GM19463 (cell line): ENCODE measurements at regions not wholly inside any gene's neighbourhood (a gene's known extent, or its start where the extent isn't known, plus 50 kb on each side); places are given as distances from the start of the nearest gene placed in this dataset.
A peak's percentile ranks its signal among the peaks of the same experiment; 100 is the strongest.
"Not testable (repeated sequence)": the region's sequence is repeated elsewhere in the genome, so short reads cannot be mapped to it uniquely, and the experiment has no call there.

Experiments
- ATAC-seq: cut with Tn5 transposase; IDR thresholded peaks from one replicate; pipeline ENCODE4 v1.9.1; 2021; ENCODE audit warnings: mild to moderate bottlenecking, moderate library complexity; ENCODE audit not compliant: unreplicated experiment

DNA sequence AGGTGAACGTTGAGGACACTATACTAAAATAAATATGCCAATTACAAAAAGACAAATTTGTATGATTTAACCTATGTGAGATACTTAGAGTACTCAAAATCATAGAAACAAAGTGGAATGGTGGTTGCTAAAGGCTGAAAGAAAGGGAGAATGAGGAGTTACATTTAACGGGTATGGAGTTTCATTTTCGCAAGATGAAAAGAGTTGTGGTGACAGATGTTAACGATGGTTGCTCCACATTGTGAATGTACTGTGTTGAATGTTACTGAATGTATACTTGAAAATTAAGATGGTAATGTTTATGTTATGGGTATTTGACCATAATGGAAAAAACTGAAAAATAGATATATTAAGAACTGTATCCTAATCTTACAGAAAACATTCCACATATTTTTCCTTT is 51.3 kb upstream of the MOCS2 start:
- ATAC-seq, result no peak

DNA sequence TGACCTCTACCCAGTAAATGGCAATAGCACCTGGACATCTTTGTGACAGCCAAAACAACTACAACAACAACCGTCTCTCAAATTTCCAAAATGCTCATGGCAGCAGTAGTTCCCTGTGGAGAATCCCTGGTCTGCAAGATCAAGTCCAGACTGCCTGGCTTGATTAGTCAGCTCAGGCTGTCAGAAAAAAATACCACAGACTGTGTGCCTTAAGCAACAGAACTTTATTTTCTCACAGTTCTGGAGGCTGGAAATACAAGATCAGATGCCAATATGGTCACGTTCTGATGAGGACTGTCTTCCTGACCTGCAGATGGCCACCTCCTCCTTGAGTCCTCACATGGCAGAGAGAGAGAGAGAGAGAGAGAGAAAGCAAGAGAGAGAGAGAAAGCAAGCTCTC is 52.3 kb upstream of the MOCS2 start:
- ATAC-seq, result no peak

DNA sequence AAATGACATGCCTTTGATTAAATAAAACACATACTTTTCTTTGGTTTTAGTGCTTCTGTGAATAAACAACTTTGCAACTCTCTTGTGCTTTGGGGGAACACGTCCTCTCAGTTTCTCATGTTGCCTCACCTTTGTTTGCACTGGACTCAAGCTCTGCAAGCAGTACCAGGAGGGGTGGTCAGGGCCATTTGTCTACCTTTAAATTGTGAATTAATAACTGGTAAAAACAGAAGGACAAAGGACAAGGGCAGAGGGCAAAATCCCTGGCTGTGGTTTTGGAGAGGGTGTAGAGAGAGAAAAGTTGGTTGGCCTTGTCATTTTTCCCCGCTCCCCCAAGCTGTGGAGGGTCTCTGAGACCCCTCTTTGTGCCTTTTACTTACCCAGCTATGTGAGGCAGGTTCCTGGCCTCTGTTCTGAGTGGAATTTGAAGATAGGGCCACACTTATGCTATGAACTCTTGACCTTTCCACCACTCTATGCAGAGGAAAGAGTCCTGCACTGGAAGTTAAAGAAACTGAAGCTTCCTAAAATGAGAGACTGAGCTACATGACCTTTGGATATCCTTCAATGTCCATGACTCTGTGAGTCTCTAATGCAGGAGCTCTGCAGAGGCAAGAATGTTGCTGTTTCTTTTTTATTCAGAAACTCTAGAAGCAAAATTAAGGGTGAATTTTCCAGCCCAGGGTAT is 55.1 kb upstream of the MOCS2 start:
- ATAC-seq, result no peak

DNA sequence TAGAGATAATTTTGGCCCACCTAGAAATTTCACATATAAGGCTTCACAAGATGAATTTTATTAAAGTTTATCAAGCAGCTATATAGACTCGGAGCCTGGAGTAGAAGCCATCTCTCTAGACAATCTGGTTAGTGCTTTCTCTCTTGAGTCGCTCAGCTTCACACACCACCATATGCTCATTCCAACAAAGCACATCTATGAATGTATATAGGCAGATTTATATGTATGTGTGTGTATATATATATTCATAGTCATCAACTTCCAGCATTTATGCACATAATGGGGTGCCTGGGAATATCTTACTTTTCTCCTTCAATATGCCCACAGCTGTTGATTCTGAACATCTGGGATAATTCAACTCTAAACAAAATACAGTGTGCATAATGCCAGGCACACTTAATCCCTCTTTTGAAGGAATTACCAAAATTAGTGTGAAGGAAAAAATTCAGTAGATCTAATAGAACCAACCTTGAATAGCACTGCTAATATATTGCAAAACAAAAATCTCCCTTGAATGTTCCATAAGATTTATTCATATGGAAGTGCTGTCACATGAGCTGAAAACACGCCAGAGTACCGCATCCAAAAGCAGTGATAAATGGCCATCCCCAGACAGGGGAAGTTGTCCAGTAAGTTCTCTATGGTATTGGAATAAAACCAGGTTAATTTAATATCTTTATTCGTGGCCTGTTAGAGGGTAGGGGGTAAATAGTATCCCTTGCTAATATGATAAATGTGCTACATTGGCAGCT is 56.0 kb upstream of the MOCS2 start:
- no peak for ATAC-seq

DNA sequence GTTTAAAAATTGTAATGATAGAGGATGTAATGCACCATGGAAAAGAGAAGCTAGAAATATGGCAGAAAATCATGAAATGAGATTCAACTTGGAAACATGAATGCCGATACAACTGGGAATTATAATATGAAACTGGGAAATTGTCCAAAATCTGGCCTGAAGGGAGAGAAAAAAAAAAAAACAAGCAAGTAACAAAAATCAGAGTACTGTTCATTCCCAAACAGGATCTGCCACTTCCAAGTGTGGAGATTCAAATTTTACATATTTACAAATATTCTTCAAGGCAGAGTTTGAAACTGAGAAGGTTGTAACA is 56.6 kb upstream of the MOCS2 start:
- no peak for ATAC-seq

DNA sequence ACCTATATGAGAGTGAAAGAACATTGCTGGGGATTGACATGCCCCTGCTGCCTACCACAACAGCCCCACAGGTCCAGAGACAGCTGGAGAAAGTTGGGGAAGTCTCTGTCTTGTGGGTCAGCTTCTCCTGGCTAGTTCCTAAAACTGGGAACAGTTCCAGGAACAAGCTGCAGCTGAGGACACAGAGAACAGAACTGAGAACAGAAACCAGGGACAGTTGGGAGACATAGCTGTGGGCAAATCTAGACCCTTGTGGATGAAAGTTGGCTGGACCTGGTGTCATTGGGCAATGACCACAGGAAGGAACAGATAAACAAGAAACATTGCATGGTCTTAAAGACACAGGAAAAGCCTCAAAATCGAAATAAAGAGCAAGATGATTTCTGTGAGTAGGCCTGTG is 58.3 kb upstream of the MOCS2 start:
- ATAC-seq, result no peak

DNA sequence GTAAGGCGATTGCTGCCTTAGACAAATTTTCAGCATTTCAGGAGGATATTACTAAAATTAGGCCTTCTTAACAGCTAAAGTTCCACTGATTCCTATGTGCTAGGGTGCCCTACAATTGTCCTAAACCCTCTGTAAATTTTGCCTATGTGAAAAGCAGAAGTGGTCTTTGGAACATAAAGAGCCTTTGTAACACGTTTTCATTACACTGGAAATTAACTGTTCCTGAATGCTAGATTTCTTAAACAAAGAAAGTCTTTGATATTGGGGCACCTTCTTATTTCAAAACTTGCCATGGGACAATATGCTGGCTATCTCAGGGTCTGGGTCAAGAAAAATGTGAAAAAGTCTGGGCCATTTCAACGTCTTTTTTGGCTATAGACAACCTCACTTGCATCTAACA is 60.4 kb upstream of the MOCS2 start:
- no peak for ATAC-seq

DNA sequence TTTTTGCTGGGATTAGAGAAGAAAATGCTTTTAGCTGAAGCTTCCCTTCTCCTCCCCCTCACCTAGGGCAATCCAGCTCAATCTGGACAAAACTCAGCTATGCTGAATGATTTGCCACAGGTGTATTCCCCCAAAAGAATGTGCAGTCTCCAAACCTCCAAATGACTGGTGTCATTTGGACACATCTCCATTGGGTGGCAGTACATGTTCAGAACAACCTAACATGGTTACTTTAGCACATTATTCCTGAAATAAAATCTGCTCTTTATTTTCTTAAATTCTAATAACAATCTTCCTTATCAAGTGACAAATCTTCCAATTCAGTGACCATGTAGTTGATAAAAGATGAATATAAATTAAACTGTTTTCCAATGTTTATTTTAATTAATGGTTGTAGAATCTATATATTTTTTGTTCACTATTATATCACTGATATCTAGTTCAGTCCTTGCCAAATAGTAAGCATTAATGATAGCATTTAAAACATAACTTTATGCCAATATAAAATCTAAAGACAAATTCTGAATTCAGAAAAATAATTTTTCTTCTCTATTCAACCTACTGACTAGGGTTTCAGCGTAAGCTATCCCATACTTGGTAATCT is 61.3 kb upstream of the MOCS2 start:
- ATAC-seq, result peak; percentile 56

DNA sequence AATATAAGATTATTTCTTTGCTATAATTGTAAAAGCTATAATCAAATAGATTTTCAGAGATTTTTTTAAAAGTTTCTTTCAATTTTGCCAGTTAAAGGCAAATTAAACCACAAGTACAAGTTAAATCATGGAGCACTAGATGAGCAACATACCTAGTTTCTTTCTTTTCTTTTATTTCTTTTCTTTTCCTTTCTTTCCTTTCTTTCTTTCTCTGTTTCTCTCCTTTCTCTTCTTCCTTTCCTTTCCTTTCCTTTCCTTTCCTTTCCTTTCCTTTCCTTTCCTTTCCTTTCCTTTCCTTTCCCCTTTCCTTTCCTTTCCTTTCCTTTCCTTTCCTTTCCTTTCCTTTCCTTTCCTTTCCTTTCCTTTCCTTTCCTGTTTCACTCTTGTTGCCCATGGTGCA is 62.5 kb upstream of the MOCS2 start:
- not testable (repeated sequence) for ATAC-seq

DNA sequence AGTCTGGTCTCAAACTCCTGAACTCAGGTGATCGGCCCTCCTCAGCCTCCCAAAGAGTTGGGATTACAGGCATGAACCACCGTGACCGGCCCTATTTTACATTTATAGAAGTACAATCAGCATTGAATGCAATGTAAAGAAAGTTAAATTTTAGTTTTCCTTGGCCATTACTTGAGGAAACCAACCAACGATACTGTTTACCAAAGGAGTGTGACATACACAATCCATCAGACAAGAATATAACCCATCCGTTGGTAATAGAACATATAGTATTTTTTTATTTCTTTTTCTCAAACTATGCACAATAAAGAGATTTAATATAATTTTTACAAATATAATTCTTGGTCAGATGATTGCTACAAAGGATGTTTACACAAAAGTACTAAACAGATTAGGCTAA is 63.1 kb upstream of the MOCS2 start:
- ATAC-seq, result no peak

DNA sequence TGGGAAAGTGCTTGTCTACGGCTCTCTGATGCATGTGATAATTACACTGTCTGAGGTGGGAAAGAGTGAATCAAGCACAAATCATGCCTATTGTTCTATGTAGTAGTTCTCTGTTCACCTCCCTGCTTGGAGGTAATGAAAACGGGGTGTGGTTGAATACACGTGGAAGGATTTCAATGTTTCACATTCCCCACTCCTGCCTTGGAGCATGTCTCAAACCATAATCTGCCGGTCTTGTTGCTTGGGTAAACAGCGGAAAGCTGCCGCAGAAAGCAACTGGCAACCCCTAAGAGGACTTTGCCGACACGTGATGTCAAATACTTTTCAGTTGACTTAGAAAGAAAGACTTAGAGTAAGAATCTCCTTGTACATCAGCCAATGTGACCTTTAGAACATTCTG is 63.5 kb upstream of the MOCS2 start:
- no peak for ATAC-seq

DNA sequence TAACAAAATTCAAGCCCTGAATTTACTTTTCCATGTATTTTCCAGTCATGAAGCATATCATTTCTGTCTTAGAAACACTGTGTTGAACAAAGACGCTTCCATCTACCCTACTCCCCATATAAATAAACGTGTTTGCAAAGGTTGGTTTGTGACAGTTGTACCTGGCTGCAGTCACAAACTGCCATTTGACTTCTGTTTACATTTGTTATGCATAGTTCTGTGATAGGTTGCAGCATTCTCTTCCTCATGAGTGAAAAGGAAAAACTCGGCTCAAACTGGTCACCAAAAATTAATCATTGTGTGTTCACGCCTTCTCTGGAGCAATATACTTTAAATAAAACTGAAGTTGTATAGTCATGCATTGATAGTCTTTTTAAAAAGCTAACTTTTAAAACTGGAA is 69.3 kb upstream of the MOCS2 start:
- no peak for ATAC-seq

DNA sequence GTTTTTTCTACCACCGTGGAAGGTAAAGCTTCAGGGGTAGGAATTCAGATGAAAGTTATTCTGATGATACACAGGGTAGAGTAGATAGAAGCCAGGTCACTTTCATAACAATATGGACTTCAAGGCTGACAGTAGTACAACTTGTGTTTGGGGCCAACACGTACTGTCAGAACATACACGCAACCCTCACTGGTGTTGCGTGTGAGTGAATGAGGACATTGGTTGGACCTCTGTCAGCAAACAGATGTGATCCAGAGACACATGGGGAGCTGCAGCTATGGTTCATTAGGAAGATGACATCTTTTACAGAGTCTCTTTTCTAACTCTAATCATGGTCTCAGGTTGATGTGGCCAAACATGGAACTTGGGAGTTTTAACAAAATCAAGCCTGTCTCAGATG is 70.1 kb upstream of the MOCS2 start:
- no peak for ATAC-seq

DNA sequence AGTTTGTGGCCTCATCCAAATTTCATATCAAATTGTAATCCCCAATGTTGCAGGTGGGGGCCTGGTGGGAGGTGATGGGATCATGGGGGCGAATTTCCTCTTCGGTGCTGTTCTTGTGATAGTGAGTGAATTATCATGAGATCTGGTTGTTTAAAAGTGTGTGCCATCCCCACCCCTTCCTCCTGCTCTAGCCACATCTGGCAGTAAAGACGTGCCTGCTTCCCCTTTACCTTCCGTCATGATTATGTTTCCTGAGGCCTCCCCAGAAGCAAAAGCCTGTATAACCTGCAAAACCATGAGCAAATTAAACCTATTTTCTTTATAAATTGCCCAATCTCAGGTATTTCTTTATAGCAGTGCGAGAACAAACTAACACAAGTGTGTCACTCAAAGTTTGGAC is 71.0 kb upstream of the MOCS2 start:
- ATAC-seq, result no peak

DNA sequence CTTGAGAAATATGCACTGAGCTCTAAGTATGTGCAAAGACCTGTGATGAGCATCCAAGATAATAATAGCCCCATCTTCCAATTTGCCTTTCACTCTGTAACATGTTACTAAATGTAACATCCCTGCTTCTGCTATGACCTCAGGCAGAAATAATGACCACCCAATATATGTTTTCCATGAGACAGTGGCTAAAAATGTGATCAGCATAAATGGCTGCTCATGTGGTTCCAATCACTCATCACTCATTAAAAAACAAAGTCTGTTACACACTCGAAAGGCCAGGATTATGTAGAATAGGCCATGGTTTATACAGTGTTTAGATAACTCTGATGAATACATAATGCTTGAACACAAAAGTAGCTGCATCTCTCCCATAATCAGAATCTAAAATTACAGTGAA is 71.4 kb upstream of the MOCS2 start:
- ATAC-seq, result no peak

DNA sequence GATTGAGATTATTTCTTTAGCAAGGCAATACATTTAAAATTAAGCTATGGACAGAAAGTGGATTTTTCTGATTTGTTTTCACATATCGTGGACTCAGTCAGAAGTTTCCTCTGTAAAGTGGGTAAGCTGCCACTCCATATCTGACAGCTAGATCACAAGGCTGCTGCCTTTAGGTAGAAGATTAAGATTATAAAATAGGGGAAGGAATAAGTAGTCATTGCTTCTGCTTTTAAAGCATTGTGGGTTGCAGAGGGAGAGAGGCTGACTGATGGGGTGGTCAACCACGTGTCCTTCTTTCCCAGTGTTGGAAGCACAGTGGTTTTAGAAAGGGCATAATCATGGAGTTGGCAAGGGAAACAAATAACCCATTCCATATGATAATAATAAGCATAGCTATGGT is 74.3 kb upstream of the MOCS2 start:
- ATAC-seq, result no peak

DNA sequence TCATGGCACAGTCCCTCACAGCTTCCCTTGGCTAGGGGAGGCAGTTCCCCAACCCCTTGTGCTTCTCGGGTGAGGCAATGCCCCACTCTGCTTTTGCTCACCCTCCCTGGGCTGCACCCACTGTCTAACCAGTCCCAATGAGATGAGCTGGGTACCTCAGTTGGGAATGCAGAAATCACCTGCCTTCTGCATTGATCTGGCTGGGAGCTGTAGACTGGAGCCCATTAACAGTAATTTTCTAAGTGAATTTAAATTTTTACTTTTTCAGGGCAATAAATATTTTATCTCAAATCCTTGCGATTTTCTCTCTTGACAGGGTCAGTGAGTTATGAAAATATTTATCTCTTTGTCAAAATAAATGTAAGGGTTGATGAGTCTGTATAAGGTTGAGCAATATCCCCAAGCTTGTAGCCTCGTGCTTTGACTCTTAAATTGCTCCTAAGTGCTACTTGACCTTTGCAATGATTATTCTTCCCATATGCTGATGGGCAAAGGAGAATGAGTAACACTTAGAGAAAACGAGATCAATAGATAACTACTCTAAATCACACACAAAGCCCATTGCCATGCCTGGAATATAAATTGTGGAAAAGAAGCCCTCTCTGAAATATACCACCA is 82.1 kb upstream of the MOCS2 start:
- no peak for ATAC-seq

DNA sequence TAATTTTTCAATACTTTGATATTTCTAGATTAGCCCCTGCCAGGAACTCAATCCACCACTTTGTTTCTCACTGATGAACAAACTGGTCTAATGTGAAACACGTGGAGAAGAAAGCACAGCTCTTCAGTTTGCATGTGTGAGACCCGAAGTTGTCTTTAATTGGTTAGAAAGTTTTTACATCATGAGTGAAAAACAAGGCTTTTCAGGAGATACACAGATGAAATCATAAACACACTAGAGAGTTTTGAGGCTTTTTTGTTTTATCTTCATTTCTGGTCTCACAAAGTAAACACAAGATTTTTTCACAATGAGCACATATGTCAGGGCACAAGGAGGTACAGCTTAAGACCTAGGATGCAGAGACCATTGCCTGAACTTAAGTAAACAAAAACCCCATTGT is 84.5 kb upstream of the MOCS2 start:
- ATAC-seq, result no peak

DNA sequence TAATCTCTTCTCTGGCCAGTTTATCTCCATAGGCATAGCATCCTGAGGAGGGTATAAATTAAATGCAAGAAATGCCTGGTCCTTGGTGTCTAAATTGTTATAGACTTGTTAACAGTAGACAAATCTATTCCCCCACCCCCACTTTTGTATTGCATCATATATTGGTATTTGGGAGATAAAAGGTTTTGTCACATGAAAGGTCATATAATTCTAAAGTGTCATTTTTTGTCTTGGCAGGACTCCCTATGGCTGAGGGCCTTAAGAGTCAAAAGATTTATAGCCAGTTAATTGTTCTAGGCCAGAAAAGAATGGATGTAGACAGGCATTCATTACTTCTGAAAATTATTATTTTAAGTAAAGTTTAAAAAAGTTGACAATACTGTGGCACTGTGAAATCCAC is 90.3 kb upstream of the MOCS2 start:
- no peak for ATAC-seq

DNA sequence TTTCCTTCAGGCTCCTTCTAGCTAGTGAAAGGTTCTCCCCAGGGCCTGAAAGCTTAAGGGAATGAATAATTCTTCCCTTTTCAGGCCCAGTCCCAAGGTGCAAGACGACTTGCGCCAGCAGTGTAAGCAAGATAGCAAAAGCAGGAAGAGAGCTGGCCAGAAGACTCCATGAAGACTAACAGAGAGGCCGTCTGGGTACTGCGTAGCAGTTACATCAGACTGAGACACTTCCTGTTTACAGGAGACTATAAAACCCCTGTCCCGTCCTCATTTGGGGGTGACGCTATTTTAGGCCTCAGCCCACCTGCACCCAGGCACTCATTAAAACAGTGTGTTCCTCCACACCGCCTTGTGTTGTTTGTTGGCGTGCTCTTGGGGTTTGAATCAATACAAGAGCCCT is 90.7 kb upstream of the MOCS2 start:
- ATAC-seq, result no peak

DNA sequence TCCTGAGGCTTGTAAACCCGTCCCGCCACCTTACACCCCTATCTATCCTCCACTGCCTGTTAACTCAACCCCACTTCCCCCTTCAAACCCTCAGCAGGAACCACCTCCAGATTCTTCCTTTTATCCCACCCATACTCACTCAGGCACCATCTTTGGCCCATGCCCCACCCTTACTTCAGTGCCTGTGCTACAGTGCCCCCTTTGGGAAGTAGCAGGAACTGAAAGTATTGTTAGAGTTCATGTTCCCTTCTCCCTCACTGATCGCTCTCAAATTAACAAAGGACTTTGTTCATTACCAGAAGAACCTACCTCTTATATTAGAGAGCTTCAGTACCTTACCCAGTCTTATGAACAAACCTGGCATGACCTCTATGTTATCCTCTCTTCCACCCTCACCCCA is 92.2 kb upstream of the MOCS2 start:
- ATAC-seq, result no peak

DNA sequence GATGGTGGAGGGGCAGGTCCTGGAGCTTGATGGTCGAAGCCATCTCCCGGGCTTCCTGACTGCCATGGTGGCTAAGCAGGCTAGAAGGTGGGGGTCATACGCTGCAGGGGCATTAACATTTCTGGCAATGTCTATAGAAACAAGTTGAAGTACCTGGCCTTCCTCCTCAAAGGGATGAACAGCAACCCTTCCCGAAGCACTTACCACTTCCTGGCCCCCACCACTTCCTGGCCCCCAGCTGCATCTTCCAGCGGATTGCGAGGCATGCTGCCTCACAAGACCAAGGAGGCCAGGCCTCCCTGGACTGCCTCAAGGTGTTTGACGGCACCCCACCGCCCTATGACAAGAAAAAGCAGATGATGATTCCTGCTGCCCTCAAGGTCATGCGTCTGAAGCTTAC is 97.0 kb upstream of the MOCS2 start:
- no peak for ATAC-seq
